ENCODE measurements at regions not wholly inside any gene's neighbourhood (a gene's known extent, or its start where the extent isn't known, plus 50 kb on each side); places are given as distances from the start of the nearest gene placed in this dataset.

GRCh38 chr12:105910030-105910429, 228.7 kb downstream of the NUAK1 start:
- no peak for TF ChIP-seq CTCF (conservative IDR thresholded peaks at IDR 0.05; ENCODE audit: low read length)
- DNase-seq (ENCODE audit: low read depth), result no peak
- no peak overlapping the region for H3K4me3 ChIP-seq (ENCODE audit: low read length)

- TF ChIP-seq CTCF (conservative IDR thresholded peaks at IDR 0.05; ENCODE audit: low read length), result no peak
- no peak overlapping the region for H3K4me3 ChIP-seq (ENCODE audit: low read length)
- DNase-seq (ENCODE audit: low read depth), result no peak
Observed at GRCh38 chr12:105911966-105912365, 226.8 kb downstream of the NUAK1 start.

- no peak for TF ChIP-seq CTCF (conservative IDR thresholded peaks at IDR 0.05; ENCODE audit: low read length)
- no peak overlapping the region for H3K4me3 ChIP-seq (ENCODE audit: low read length)
- peak; percentile 52 for DNase-seq (ENCODE audit: low read depth)
Observed at GRCh38 chr12:105912882-105913678, 225.7 kb downstream of the NUAK1 start.

- H3K4me3 ChIP-seq (ENCODE audit: low read length), result no peak overlapping the region
- TF ChIP-seq CTCF (conservative IDR thresholded peaks at IDR 0.05; ENCODE audit: low read length), result no peak
Observed at GRCh38 chr12:105915997-105916759, 222.6 kb downstream of the NUAK1 start.

GRCh38 chr12:105916760-105917039, 222.1 kb downstream of the NUAK1 start:
- DNase-seq (ENCODE audit: low read depth), result peak; percentile 54
- TF ChIP-seq CTCF (conservative IDR thresholded peaks at IDR 0.05; ENCODE audit: low read length), result no peak
- no peak overlapping the region for H3K4me3 ChIP-seq (ENCODE audit: low read length)

More at GRCh38 chr12:105915997-105916759, 222.6 kb downstream of the NUAK1 start:
- no peak for DNase-seq (ENCODE audit: low read depth)

GRCh38 chr12:105920161-105920684, 218.5 kb downstream of the NUAK1 start:
- no peak for TF ChIP-seq CTCF (conservative IDR thresholded peaks at IDR 0.05; ENCODE audit: low read length)
- no peak overlapping the region for H3K4me3 ChIP-seq (ENCODE audit: low read length)
- DNase-seq (ENCODE audit: low read depth), result peak; percentile 36

Measured in AG10803 (cell line).